Chondrocyte (in vitro differentiated cells): ENCODE measurements at regions not wholly inside any gene's neighbourhood (a gene's known extent, or its start where the extent isn't known, plus 50 kb on each side); places are given as distances from the start of the nearest gene placed in this dataset.

ENCODE experiments used
- DNase-seq: peaks from one replicate; pipeline ENCODE4 v3.0.0; 2021; ENCODE audit warnings: mixed read lengths, low spot score
- H3K27ac Mint-ChIP-seq: one replicate; pipeline ENCODE4 v1.8.0; 2021; ENCODE audit warnings: mild to moderate bottlenecking, moderate library complexity, mixed read lengths; ENCODE audit not compliant: unreplicated experiment
- H3K27me3 Mint-ChIP-seq: 2 replicates; pipeline ENCODE4 v1.8.0; 2021; ENCODE audit warnings: low read depth, mixed read lengths
- H3K36me3 Mint-ChIP-seq: 2 replicates; pipeline ENCODE4 v1.8.0; 2021; ENCODE audit warnings: low read depth, mixed read lengths
- H3K4me1 Mint-ChIP-seq: 2 replicates; pipeline ENCODE4 v1.8.0; 2021; ENCODE audit warnings: low read depth, mild to moderate bottlenecking, mixed read lengths
- H3K4me3 Mint-ChIP-seq: one replicate; pipeline ENCODE4 v1.8.0; 2021; ENCODE audit warnings: mild to moderate bottlenecking, moderate library complexity, mixed read lengths; ENCODE audit not compliant: unreplicated experiment
- H3K9me3 Mint-ChIP-seq: 2 replicates; pipeline ENCODE4 v1.8.0; 2021; ENCODE audit warnings: low read depth, mixed read lengths
- TF ChIP-seq, protein P1 (sequence below): fragments of 200-600 bp; sonication (generic); IDR thresholded peaks from 2 replicates; pipeline ENCODE4 v1.5.0; 2021; ENCODE audit warnings: antibody characterized with exemption, mild to moderate bottlenecking, moderate library complexity

DNA sequence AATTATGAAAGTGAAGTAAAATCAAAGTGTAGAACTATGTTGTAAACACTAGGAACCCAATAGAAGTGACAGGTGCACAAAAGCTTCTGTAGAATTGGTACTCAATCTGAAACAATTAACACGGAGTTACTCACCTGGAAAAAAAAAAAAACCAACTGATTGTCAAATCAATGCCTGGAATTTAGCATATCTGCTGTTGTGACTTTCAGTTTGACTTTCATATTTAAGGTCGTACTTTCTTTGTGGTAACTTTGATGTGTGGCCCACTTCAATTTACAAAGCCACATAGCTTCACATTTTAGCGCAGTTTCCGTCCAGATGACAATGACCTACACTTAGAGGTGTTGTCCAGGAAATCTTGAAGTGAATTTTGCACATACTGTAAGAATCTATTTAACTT, 1124.9 kb downstream of the STIM2 start:
- TF ChIP-seq, protein P1, sequence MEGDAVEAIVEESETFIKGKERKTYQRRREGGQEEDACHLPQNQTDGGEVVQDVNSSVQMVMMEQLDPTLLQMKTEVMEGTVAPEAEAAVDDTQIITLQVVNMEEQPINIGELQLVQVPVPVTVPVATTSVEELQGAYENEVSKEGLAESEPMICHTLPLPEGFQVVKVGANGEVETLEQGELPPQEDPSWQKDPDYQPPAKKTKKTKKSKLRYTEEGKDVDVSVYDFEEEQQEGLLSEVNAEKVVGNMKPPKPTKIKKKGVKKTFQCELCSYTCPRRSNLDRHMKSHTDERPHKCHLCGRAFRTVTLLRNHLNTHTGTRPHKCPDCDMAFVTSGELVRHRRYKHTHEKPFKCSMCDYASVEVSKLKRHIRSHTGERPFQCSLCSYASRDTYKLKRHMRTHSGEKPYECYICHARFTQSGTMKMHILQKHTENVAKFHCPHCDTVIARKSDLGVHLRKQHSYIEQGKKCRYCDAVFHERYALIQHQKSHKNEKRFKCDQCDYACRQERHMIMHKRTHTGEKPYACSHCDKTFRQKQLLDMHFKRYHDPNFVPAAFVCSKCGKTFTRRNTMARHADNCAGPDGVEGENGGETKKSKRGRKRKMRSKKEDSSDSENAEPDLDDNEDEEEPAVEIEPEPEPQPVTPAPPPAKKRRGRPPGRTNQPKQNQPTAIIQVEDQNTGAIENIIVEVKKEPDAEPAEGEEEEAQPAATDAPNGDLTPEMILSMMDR: no peak
- no peaks in the 10 kb centered on the region for H3K4me1 Mint-ChIP-seq
- no peaks in the 10 kb centered on the region for H3K36me3 Mint-ChIP-seq
- DNase-seq: no peak
- H3K9me3 Mint-ChIP-seq: no peaks in the 10 kb centered on the region
- H3K27me3 Mint-ChIP-seq: no peaks in the 10 kb centered on the region
- H3K4me3 Mint-ChIP-seq: no peak overlapping the region
- H3K27ac Mint-ChIP-seq: no peak overlapping the region

DNA sequence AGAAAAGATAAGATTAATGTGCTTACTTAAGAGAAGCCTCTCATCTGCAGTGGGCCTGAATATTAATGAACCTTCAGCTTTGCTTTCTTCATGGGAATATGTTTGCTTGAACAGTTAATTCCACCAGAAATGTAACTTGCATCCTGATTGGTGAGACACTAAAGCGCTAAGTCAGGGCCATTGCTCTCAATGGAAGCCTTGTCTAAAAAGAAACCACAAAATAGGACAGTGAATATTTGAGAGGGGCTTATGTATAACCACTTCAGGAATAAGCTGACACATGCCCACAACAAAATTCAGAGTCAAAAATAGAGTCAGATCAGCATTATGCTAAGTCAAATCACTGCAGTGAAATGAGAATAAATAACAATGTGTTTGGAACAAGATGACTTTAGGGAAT, 1125.8 kb downstream of the STIM2 start:
- Mint-ChIP-seq H3K9me3 (no peaks in the 10 kb centered on the region), H3K36me3 (no peaks in the 10 kb centered on the region), H3K4me3 (no peak overlapping the region), H3K4me1 (no peaks in the 10 kb centered on the region), H3K27me3 (peaks cover 3% of the 10 kb centered on the region), H3K27ac (no peak overlapping the region)
- DNase-seq: no peak
- TF ChIP-seq, protein P1: no peak

DNA sequence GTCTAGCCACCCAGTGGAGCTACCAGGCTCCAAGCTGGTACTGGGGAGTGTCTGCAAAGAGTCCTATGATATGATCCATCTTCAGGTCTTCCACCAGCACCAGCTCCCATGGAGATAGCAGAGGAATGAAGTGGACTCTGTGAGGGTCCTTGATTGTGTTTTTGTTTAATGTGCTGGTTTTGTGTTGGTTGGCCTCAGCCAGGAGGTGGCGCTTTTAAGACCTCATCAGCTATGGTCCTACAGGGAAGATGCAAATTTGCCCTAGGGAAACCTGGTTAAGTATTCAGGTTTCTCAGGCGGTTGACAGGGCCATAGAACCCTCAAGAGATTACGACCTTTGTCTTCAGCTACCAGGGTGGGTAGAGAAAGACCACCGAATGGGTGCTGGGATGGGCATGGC, 1141.1 kb downstream of the STIM2 start:
- TF ChIP-seq, protein P1: no peak
- H3K36me3 Mint-ChIP-seq: no peaks in the 10 kb centered on the region
- H3K27ac Mint-ChIP-seq: no peak overlapping the region
- DNase-seq: no peak
- H3K27me3 Mint-ChIP-seq: peaks cover 1% of the 10 kb centered on the region
- no peaks in the 10 kb centered on the region for H3K4me1 Mint-ChIP-seq
- peaks cover 8% of the 10 kb centered on the region for H3K9me3 Mint-ChIP-seq
- H3K4me3 Mint-ChIP-seq: no peak overlapping the region

DNA sequence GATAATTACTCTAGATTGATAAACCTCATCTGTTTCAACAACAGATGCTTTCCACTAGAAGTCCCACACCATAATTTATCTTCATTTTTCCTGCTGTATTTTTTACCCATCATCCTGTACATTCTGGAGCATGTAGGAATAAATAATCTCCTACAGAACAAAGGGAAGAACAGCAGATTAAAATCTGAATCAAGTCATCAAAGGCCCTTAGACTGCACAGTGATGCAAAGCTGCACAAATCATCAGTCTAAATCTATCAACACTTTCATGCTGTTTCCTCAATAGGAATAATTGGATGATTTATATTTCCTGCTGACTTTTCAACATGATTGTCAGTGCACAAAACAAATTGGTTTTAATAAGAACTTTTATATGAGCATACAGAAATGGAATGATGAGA, 1143.9 kb downstream of the STIM2 start:
- DNase-seq: no peak
- Mint-ChIP-seq H3K27ac (no peak overlapping the region), H3K9me3 (peaks cover 4% of the 10 kb centered on the region), H3K36me3 (no peaks in the 10 kb centered on the region), H3K4me3 (no peak overlapping the region), H3K27me3 (peaks cover 1% of the 10 kb centered on the region), H3K4me1 (no peaks in the 10 kb centered on the region)
- TF ChIP-seq, protein P1: no peak

DNA sequence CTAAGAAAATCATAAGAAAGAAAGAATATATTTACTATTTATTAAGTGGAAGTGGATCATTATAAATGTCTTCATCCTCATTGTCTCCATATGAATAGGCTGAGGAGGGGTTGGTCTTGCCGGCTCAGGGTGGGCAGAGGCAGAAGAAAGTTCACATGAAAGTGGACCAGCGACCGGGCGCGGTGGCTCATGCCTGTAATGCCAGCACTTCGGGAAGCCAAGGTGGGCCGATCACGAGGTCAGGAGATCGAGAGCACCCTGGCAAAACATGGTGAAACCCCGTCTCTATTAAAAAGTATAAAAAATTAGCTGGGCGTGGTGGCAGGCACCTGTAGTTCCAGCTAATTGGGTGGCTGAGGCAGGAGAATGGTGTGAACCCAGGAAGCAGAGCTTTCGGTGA, 1145.4 kb downstream of the STIM2 start:
- H3K9me3 Mint-ChIP-seq: peaks cover 4% of the 10 kb centered on the region
- no peaks in the 10 kb centered on the region for H3K4me1 Mint-ChIP-seq
- H3K27me3 Mint-ChIP-seq: no peaks in the 10 kb centered on the region
- no peak overlapping the region for H3K27ac Mint-ChIP-seq
- no peak overlapping the region for H3K4me3 Mint-ChIP-seq
- no peaks in the 10 kb centered on the region for H3K36me3 Mint-ChIP-seq
- DNase-seq: no peak
- TF ChIP-seq, protein P1: no peak
